HepG2 (cell line): ENCODE measurements at regions not wholly inside any gene's neighbourhood (a gene's known extent, or its start where the extent isn't known, plus 50 kb on each side); places are given as distances from the start of the nearest gene placed in this dataset.
A peak's percentile ranks its signal among the peaks of the same experiment; 100 is the strongest.

Experiments used
- ATAC-seq: fragments of 200-7000 bp; cut with Tn5 transposase; 3 replicates; pipeline ENCODE4 v1.9.1; 2020; ENCODE audit warnings: mild to moderate bottlenecking, moderate library complexity
- BruUV-seq: library from RNA; stranded (reverse); fragments of 400-500 nt; replicated peaks from 2 replicates; lab custom pipeline; 2021; lab: Mats Ljungman, UMichigan
- CTCF ChIA-PET: fragments of 300-600 bp; formaldehyde crosslinking; extraction: SDS; loops from one replicate; lab custom pipeline; 2021; ENCODE audit warnings: low total read pairs, inconsistent platforms, low intra/inter-chr PET ratio; lab: Yijun Ruan, JAX
- POLR2A ChIA-PET: fragments of 350-600 bp; sonication (Branson Sonifier 250); formaldehyde crosslinking; loops from one replicate; lab custom pipeline; 2020; ENCODE audit warnings: antibody characterized with exemption, inconsistent platforms; lab: Yijun Ruan, JAX
- DNase-seq: peaks from one replicate; pipeline ENCODE4 v3.0.0-alpha.2; 2015; ENCODE audit warnings: low spot score
- FAIRE-seq: peaks from 3 replicates; lab custom pipeline; 2011; peaks lifted over from hg19 to GRCh38; lab: Jason Lieb, UNC
- H2AFZ ChIP-seq: one replicate; pipeline ENCODE4 v1.6.1; 2011; ENCODE audit warnings: low read length, inconsistent platforms
- H3K27ac ChIP-seq: fragments of 300-600 bp; 3 replicates; pipeline ENCODE4 v1.8.0; 2011; ENCODE audit warnings: mixed run types, mild to moderate bottlenecking, mixed read lengths, low read length, inconsistent platforms; ENCODE audit not compliant: insufficient read depth; ENCODE audit errors: extremely low read length
- H3K27me3 ChIP-seq, 2 experiments: fragments of 200-600 bp in 1 of 2; 2 replicates in 1 of 2; 3 replicates in 1 of 2; pipeline versions ENCODE4 v1.6.0 to v1.8.0; 2011; ENCODE audit warnings: low read length in 2 of 2, mild to moderate bottlenecking in 2 of 2, moderate library complexity in 2 of 2, inconsistent platforms in 1 of 2; ENCODE audit not compliant: insufficient read depth in 2 of 2, control insufficient read depth in 1 of 2
- H3K36me3 ChIP-seq, 2 experiments: fragments of 200-600 bp in 1 of 2; replicated peaks in 1 of 2; 2 replicates in 1 of 2; 3 replicates in 1 of 2; pipeline versions ENCODE4 v1.5.1 to v1.8.0; 2011; ENCODE audit warnings: low read length in 2 of 2, inconsistent platforms in 1 of 2; ENCODE audit not compliant: insufficient read depth in 2 of 2, control insufficient read depth in 1 of 2
- H3K4me1 ChIP-seq: 2 replicates; pipeline ENCODE4 v1.5.1; 2012; ENCODE audit warnings: low read length, inconsistent platforms; ENCODE audit not compliant: insufficient read depth
- H3K4me2 ChIP-seq: 2 replicates; pipeline ENCODE4 v1.6.0; 2011; ENCODE audit warnings: low read depth, low read length, inconsistent platforms
- H3K4me3 ChIP-seq, 3 experiments: fragments of 200-600 bp in 1 of 3; sonication (generic), shearing (Covaris generic) in 1 of 3; replicated peaks in 1 of 3; 2 replicates each; pipeline ENCODE4 v1.5.1; 2011 to 2016; ENCODE audit warnings: low read length in 3 of 3, inconsistent platforms in 2 of 3, low read depth in 2 of 3, mild to moderate bottlenecking in 2 of 3, control low read depth in 1 of 3, mixed read lengths in 1 of 3; ENCODE audit not compliant: insufficient read depth in 1 of 3
- H3K79me2 ChIP-seq: one replicate; pipeline ENCODE4 v1.6.1; 2011; ENCODE audit warnings: low read length, inconsistent platforms; ENCODE audit not compliant: insufficient read depth
- H3K9ac ChIP-seq: 2 replicates; pipeline ENCODE4 v1.6.0; 2011; ENCODE audit warnings: mild to moderate bottlenecking, low read depth, low read length, inconsistent platforms; ENCODE audit not compliant: insufficient read depth
- H3K9me3 ChIP-seq: 2 replicates; pipeline ENCODE4 v1.5.1; 2012; ENCODE audit warnings: mild to moderate bottlenecking, low read length
- H4K20me1 ChIP-seq: 2 replicates; pipeline ENCODE4 v1.6.0; 2011; ENCODE audit warnings: inconsistent platforms, mild to moderate bottlenecking, low read length, moderate library complexity; ENCODE audit not compliant: insufficient read depth
- EED ChIP-seq: sonication (generic); formaldehyde crosslinking; IDR thresholded peaks from 2 replicates; pipeline ENCODE4 v1.5.0; 2020; ENCODE audit warnings: mild to moderate bottlenecking, missing genetic modification reagents
- NFATC3 ChIP-seq: sonication (generic); formaldehyde crosslinking; IDR thresholded peaks from 2 replicates; pipeline ENCODE4 v1.5.1; 2020; ENCODE audit warnings: mild to moderate bottlenecking, missing genetic modification reagents
- ZNF552 ChIP-seq: sonication (generic); formaldehyde crosslinking; IDR thresholded peaks from 2 replicates; pipeline ENCODE4 v1.9.0; 2022; ENCODE audit warnings: missing genetic modification reagents, mild to moderate bottlenecking, borderline replicate concordance
- WGBS: methylation state at CpG from one replicate; pipeline ENCODE4 v1.1.6; 2017; ENCODE audit warnings: low lambda C conversion rate; 5-methylcytosine and 5-hydroxymethylcytosine counted together
- in situ Hi-C: cut with HindIII; loops from 2 replicates; pipeline ENCODE4 v1.10.0; 2017; ENCODE audit warnings: low pct_unique_long_range_greater_than_20kb; ENCODE audit not compliant: extremely low pct_ligation_motif_present
- intact Hi-C: fragments of 100-400 bp; cut with micrococcal nuclease; formaldehyde crosslinking; loops from one replicate; pipeline ENCODE4 v1.10.0; 2022; ENCODE audit not compliant: unreplicated experiment
- TF ChIP-seq, protein P1 (sequence below), 2 experiments: sonication (generic) in 1 of 2; formaldehyde crosslinking in 1 of 2; IDR thresholded peaks; 2 replicates each; pipeline versions ENCODE4 v1.5.1 to v1.6.1; 2011 to 2020; ENCODE audit warnings: borderline replicate concordance in 1 of 2, low read depth in 1 of 2, low read length in 1 of 2, mild to moderate bottlenecking in 1 of 2, missing genetic modification reagents in 1 of 2, moderate library complexity in 1 of 2
- TF ChIP-seq, protein P2 (sequence below): sonication (generic); formaldehyde crosslinking; IDR thresholded peaks from 2 replicates; pipeline ENCODE4 v1.4.0; 2020; ENCODE audit warnings: missing genetic modification reagents

DNA sequence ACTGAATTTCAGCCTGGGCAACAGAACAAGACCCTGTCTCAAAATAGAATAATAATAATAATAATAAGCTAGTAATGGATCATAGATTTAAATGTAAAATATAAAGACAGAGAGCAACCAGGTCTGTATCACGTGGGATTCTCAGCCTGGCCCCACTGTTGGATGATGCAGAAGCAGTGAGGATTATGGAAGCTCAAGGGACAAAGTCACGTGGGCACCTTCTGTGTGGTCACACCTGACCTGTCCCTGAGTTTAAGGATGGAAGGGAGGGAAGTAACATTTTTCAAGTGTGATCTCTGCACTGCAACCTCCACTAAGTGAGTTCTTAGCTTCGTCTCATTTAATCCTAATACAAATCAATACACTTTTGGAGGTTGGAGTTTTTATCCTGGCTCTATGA is 212.5 kb upstream of the IER5L start:
- H3K79me2 ChIP-seq = no peaks in the 10 kb centered on the region
- ChIA-PET CTCF (no interaction called here), POLR2A (no interaction called here)
- intact Hi-C loops = no loop called here
- no peaks in the 10 kb centered on the region for H3K36me3 ChIP-seq
- H3K4me2 ChIP-seq = no peak overlapping the region
- 0% methylated on average over 3 of the region's 3 CpGs for WGBS
- DNase-seq (no peak), ATAC-seq (no peak)
- H3K9me3 ChIP-seq = no peaks in the 10 kb centered on the region
- no peak overlapping the region for H3K27ac ChIP-seq
- in situ Hi-C loops = no loop called here
- H3K4me3 ChIP-seq = no peak overlapping the region
- H3K27me3 ChIP-seq = peaks cover 0 to 8% of the 10 kb centered on the region in 2 experiments; a peak in 2 of 5 replicates
- no peak for TF ChIP-seq EED (CRISPR knock-in tag)
- TF ChIP-seq, protein P1, sequence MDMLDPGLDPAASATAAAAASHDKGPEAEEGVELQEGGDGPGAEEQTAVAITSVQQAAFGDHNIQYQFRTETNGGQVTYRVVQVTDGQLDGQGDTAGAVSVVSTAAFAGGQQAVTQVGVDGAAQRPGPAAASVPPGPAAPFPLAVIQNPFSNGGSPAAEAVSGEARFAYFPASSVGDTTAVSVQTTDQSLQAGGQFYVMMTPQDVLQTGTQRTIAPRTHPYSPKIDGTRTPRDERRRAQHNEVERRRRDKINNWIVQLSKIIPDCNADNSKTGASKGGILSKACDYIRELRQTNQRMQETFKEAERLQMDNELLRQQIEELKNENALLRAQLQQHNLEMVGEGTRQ (IDR thresholded peaks at IDR 0.05; ENCODE audit: low read depth, low read length) = peak; percentile 13; the same call in 1 of the 2 replicates
- TF ChIP-seq, protein P1 (CRISPR knock-in tag; IDR thresholded peaks at IDR 0.05; ENCODE audit: borderline replicate concordance) = no peak
- TF ChIP-seq, all 625 proteins: peak for 1
- no TSS peak for BruUV-seq
- Histone ChIP-seq H2AFZ (no peak overlapping the region), H4K20me1 (no peaks in the 10 kb centered on the region), H3K9ac (no peak overlapping the region), H3K4me1 (no peaks in the 10 kb centered on the region)
- FAIRE-seq = no peak

DNA sequence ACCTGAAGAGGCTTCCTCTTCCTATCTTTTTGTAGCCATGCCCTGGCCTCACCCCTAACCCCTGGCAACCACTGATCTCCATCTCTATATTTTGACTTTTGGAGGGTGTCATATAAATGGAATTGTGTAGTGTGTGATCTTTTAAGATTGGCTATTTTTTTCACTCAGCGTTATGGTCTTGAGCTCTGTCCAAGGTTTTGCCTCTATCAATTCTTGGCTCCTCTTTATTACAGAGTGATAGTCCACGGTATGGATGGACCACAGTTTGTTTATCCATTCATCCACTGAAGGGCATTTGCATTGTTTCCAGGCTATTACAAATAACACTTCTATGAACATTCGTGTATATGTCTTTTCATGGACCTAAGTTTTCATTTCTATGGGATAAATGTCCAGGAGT is 209.8 kb upstream of the IER5L start:
- H3K9me3 ChIP-seq = no peaks in the 10 kb centered on the region
- H2AFZ ChIP-seq = no peak overlapping the region
- H3K9ac ChIP-seq = no peak overlapping the region
- H3K36me3 ChIP-seq = no peaks in the 10 kb centered on the region
- intact Hi-C loops (no loop called here), in situ Hi-C loops (no loop called here)
- ATAC-seq = no peak
- POLR2A ChIA-PET = no interaction called here
- 29% methylated on average over 3 of the region's 3 CpGs for WGBS
- no peak overlapping the region for H3K4me2 ChIP-seq
- TF ChIP-seq ZNF552 (CRISPR knock-in tag) (no peak), NFATC3 (CRISPR knock-in tag) (no peak)
- TF ChIP-seq, protein P2, sequence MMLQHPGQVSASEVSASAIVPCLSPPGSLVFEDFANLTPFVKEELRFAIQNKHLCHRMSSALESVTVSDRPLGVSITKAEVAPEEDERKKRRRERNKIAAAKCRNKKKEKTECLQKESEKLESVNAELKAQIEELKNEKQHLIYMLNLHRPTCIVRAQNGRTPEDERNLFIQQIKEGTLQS = no peak
- H3K79me2 ChIP-seq = no peaks in the 10 kb centered on the region
- H3K4me1 ChIP-seq = peaks cover 8% of the 10 kb centered on the region; the same call in 1 of the 2 replicates
- H3K4me3 ChIP-seq = no peak overlapping the region
- no TSS peak for BruUV-seq
- no peak for FAIRE-seq
- CTCF ChIA-PET = no interaction called here
- H4K20me1 ChIP-seq = no peaks in the 10 kb centered on the region
- no peak for DNase-seq
- peaks cover 0 to 8% of the 10 kb centered on the region in 2 experiments; a peak in 2 of 5 replicates for H3K27me3 ChIP-seq
- no peak overlapping the region for H3K27ac ChIP-seq
